ENCODE measurements at regions not wholly inside any gene's neighbourhood (a gene's known extent, or its start where the extent isn't known, plus 50 kb on each side); places are given as distances from the start of the nearest gene placed in this dataset.
"Not testable (repeated sequence)": the region's sequence is repeated elsewhere in the genome, so short reads cannot be mapped to it uniquely, and the experiment has no call there.

DNA sequence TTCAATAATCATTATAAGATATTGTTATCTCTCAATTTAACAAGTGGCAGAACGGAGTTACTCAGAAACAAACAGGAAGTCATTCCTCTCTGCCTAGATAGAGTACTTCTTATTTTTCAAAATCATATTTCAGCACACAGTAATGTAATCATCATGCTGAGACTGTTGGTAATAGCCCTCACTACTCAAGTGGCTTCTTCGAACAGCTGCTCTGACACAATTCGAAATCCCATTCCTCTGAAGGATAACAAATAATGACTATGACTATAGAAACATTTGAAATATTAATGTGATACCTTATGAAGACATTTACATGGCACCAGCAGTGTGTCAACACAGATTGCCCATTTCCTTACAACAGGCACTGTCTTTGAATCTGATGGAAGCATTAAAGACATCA is 1249.8 kb downstream of the NSUN3 start:
- intact Hi-C loops (cut with DNase I): no loop called here
- no peak for DNase-seq (ENCODE audit: missing footprints)
- ATAC-seq: no peak

DNA sequence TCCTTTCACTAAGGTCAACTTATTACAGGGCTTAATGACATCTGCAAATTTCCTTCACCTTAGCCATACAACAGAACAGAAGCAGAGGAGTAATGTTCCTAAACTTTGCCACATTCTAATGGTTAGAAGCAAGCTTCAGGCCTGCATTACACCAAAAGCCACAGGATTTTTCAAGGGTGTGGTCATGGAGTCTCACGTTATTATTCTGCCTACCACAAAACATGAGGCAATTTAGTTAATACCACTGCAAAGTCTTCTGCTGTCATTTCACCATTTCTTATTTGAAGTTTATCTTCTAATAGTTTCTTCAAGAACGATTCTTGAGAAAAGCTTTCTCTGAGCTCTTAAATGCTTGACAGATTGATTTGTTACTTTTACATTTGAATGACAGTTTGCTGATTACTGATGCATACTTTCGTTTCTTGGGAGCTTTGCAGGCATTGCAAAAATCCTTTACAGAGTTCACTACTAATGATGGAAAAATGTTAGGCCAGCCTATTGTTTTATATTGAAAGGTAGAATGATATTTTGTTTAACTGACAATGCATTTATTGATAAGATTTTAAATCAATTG is 1257.1 kb downstream of the NSUN3 start:
- DNase-seq (ENCODE audit: missing footprints) (no peak), ATAC-seq (no peak)
- intact Hi-C loops (cut with DNase I): no loop called here

- ATAC-seq: no peak
- DNase-seq (ENCODE audit: missing footprints): no peak
- intact Hi-C loops (cut with DNase I): no loop called here
Observed at GRCh38 chr3:95327478-95327877, 1264.6 kb downstream of the NSUN3 start.

GRCh38 chr3:95333826-95334225 is 1271.0 kb downstream of the NSUN3 start:
- intact Hi-C loops (cut with DNase I): no loop called here
- ATAC-seq: no peak
- DNase-seq (ENCODE audit: missing footprints): no peak

GRCh38 chr3:95334461-95334860 is 1271.6 kb downstream of the NSUN3 start:
- intact Hi-C loops (cut with DNase I): no loop called here
- ATAC-seq (no peak), DNase-seq (ENCODE audit: missing footprints) (no peak)

DNA sequence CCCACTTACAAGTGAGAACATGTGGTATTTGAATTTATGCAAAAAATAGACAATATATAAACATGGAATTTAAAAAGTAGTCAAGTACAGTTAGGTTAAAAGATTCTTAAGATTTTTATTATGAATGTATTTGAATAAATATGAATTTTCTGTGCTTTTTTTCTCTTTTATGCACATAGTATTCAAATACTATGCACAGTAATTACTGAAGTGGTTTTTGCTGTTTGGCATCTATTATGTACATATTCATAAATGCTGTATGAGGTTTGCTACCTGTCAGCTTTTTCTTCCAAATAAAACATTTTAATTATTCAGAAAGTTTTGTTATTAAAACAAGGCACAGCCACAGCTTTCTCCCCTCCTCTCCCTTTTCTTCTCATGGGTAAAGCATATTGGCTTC is 1272.7 kb downstream of the NSUN3 start:
- ATAC-seq (no peak), DNase-seq (ENCODE audit: missing footprints) (no peak)
- intact Hi-C loops (cut with DNase I): no loop called here

DNA sequence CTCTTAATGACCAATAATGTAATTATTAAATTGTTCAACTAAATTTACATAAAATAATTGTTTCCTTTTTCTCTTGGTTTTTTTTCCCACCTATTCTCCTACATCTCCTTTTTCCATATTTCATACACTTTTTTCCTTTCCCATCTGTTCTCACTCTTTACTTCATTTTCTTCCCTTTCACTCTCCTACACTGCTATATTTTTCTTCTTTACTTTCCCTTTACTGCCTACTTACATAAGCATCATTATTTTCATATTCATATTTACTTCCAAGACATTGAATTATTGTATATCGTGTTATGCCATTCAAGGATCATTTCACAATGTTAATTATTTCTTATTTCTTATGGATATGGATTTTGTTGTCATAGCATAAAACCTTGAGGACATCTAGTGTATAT is 1275.6 kb downstream of the NSUN3 start:
- DNase-seq (ENCODE audit: missing footprints) (no peak), ATAC-seq (no peak)
- intact Hi-C loops (cut with DNase I): no loop called here

DNA sequence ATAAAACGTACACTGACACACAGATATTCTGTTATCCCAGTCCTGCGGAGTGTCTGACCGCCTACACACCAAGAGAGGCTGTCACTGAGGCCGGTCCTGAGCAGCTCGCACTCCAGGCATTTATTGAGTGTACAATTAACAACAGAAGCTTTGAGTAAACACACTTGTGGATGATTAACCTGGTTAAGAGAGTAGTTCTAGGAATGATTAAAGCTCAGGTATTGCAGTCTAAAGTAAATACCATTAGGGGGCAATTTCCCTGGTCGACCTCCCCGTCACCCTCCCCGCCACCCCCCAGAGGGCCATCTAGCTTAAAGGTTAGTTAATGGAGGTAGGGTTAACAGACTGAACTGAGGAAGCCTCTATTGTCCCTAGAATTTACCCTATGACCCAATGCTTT is 1278.5 kb downstream of the NSUN3 start:
- ATAC-seq (no peak), DNase-seq (ENCODE audit: missing footprints) (no peak)
- intact Hi-C loops (cut with DNase I): no loop called here

- DNase-seq (ENCODE audit: missing footprints) (no peak), ATAC-seq (no peak)
- intact Hi-C loops (cut with DNase I): no loop called here
Observed at GRCh38 chr3:95343228-95343627, 1280.4 kb downstream of the NSUN3 start.

GRCh38 chr3:95343767-95344166 is 1280.9 kb downstream of the NSUN3 start:
- intact Hi-C loops (cut with DNase I): no loop called here
- DNase-seq (ENCODE audit: missing footprints): no peak
- ATAC-seq: no peak

DNA sequence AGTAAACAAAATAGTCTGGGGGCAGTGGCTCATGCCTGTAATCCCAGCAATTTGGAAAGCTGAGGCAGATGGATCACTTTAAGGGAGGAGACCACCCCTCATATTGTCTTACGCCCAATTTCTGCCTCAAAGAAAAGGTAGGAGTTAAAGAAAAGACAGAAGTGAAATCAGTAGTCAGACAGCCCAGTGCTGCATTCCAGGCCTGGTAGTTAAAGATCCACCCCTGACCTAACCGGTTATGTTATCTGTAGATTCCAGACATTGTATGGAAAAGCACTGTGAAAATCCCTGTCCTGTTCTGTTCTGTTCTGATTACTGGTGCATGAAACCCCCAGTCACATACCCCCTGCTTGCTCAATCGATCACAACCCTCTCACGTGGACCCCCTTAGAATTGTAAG is 1285.1 kb downstream of the NSUN3 start:
- DNase-seq (ENCODE audit: missing footprints); intact Hi-C loops (cut with DNase I); ATAC-seq: not testable (repeated sequence)

- no peak for DNase-seq (ENCODE audit: missing footprints)
- ATAC-seq: no peak
- intact Hi-C loops (cut with DNase I): no loop called here
Observed at GRCh38 chr3:95348879-95349278, 1286.0 kb downstream of the NSUN3 start.

- intact Hi-C loops (cut with DNase I): no loop called here
- ATAC-seq (no peak), DNase-seq (ENCODE audit: missing footprints) (no peak)
Observed at GRCh38 chr3:95350049-95350448, 1287.2 kb downstream of the NSUN3 start.

DNA sequence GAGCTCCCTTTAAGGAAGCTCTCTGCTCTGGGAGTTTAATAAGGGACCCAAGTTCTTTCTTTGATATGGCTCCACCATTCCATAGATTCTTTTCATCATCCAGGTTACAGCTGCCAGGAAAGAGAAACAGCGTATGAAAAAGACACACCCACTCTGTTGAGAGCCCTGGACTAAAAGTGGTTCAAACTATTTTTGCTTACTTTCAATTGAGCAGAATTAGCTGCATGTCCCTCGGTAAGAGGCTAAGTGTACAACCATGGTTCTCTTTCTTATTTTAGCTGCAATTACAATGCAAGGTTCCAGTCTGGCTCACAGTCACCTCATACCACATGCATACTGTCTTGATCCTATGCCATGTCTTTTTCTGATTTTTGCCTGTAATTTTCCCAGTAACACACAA is 1288.3 kb downstream of the NSUN3 start:
- intact Hi-C loops (cut with DNase I): no loop called here
- ATAC-seq (no peak), DNase-seq (ENCODE audit: missing footprints) (no peak)

DNA sequence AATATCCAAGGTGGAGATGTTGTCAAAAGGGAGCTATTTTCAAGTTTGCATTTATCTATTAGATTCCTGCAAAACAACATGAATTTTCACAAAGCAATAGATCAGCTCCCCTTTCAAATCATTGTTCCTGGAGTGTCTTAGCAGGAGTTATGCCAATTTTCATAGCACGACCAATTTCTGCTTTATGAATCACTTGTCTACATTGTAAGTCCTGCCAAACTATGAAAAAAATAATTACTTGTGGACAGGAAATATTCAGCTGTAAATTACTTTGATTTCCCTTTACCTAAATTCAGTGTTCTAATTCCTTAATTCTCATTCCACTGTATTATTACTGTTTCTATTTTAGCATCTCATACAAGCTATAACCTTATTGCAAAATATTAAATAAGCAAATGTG is 1289.6 kb downstream of the NSUN3 start:
- ATAC-seq (no peak), DNase-seq (ENCODE audit: missing footprints) (no peak)
- intact Hi-C loops (cut with DNase I): no loop called here

GRCh38 chr3:95354489-95354888 is 1291.6 kb downstream of the NSUN3 start:
- intact Hi-C loops (cut with DNase I): no loop called here
- DNase-seq (ENCODE audit: missing footprints) (no peak), ATAC-seq (no peak)

DNA sequence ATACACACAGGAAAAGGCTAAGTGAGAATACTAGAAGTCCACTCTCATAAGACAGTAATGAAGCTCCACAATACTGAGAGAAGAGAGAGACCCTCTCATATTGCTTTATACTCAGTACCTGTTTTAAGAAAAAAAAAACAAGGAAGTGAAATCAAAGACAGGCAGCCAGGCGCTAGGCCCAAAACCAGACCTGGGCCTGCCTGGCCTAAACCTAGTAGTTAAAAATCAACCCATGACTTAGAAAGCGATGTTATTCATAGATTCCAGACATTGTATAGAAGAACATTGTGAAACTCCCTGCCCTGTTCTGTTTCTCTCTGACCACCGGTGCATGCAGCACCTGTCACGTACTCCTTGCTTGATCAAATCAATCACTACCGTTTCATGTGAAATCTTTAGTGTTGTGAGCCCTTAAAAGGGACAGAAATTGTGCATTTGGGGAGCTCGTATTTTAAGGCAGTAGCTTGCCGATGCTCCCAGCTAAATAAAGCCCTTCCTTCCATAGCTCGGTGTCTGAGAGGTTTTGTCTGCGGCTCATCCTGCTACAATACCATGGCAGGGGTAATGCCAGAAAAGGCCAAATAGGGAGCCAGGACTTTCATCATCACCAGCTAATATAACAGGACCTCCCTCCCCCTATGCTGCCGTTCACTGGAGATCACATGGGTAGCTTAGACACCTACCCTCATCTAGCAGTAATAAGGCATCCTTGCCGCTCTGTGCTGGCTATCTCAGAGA is 1294.1 kb downstream of the NSUN3 start:
- ATAC-seq (no peak), DNase-seq (ENCODE audit: missing footprints) (no peak)
- intact Hi-C loops (cut with DNase I): no loop called here

DNA sequence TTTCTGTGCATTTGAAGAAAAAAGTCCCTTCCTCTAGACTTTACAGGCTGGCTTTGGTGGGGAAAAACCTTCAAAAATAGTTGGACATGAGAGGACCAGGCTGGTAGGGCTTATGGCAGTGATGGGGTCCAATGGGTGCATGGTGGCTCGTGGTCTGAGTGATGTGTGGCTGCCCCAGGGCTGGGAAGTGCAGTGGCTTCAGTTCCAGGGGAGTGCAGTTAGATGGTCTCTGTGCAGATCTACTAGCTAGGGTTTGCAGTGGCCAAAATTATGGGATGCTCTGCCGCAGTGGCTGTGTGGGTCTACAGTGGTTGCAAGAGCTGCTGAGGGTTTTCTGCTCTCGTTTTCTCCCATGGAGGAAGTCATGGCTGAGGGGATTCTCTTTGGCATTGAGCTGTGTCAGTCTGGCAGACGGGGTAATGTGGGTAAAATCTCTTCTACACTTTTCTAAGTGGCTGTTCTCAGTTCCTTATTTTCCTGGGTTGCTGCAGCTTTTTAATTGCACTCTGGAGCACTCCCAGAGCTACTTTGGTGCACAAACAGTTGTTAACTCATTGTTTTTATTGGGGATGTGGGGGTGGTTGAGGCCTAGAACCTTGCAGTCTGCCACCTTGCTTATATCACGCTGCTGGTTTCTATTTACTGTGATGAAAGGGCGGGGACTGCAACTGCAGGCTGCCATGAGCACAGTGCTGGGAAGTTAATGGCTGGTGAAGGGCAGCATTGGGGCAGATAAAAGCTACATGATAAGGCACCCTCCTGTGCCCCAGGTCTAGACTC is 1324.6 kb downstream of the NSUN3 start:
- no peak for DNase-seq (ENCODE audit: missing footprints)
- ATAC-seq: no peak
- intact Hi-C loops (cut with DNase I): no loop called here

GRCh38 chr3:95389725-95390313 is 1327.0 kb downstream of the NSUN3 start:
- DNase-seq (ENCODE audit: missing footprints): no peak
- ATAC-seq: no peak
- intact Hi-C loops (cut with DNase I): no loop called here

- no peak for ATAC-seq
Observed at GRCh38 chr3:95394286-95394685, 1331.4 kb downstream of the NSUN3 start.

More at GRCh38 chr3:95394286-95394685, 1331.4 kb downstream of the NSUN3 start:
- no peak for DNase-seq (ENCODE audit: missing footprints)
- intact Hi-C loops (cut with DNase I): no loop called here
